Subcutaneous abdominal adipose tissue (tissue), 5 donors: ENCODE measurements at regions not wholly inside any gene's neighbourhood (a gene's known extent, or its start where the extent isn't known, plus 50 kb on each side); places are given as distances from the start of the nearest gene placed in this dataset.

Experiments
- H3K27ac ChIP-seq: one replicate; pipeline ENCODE4 v1.7.0; 2013; ENCODE audit warnings: low read depth, mild to moderate bottlenecking, inconsistent platforms, low read length, moderate library complexity
- H3K27me3 ChIP-seq, 5 donors: one replicate each; pipeline ENCODE4 v1.7.0; 2013; ENCODE audit warnings: low read length in 5 of 5, inconsistent platforms in 1 of 5; ENCODE audit not compliant: control insufficient read depth in 5 of 5, insufficient read depth in 4 of 5
- H3K36me3 ChIP-seq, 5 donors: one replicate each; pipeline ENCODE4 v1.7.0; 2013; ENCODE audit warnings: low read length in 5 of 5; ENCODE audit not compliant: control insufficient read depth in 5 of 5, insufficient read depth in 5 of 5
- H3K4me1 ChIP-seq, 5 donors: one replicate each; pipeline ENCODE4 v1.7.0; 2013; ENCODE audit warnings: low read length in 5 of 5, mild to moderate bottlenecking in 3 of 5, moderate library complexity in 1 of 5; ENCODE audit not compliant: control insufficient read depth in 5 of 5, insufficient read depth in 5 of 5
- H3K4me3 ChIP-seq, 5 donors: one replicate each; pipeline ENCODE4 v1.7.0; 2013; ENCODE audit warnings: low read length in 5 of 5, low read depth in 1 of 5
- H3K9ac ChIP-seq, 5 donors: one replicate each; pipeline ENCODE4 v1.7.0; 2013; ENCODE audit warnings: low read length in 5 of 5, mild to moderate bottlenecking in 4 of 5, moderate library complexity in 3 of 5
- H3K9me3 ChIP-seq, 5 donors: one replicate each; pipeline ENCODE4 v1.7.0; 2013; ENCODE audit warnings: low read length in 5 of 5; ENCODE audit not compliant: control insufficient read depth in 5 of 5
- donor health status: healthy.
- donor health status: healthy.
- donor health status: healthy.
- donor health status: healthy.
- donor health status: healthy.

DNA sequence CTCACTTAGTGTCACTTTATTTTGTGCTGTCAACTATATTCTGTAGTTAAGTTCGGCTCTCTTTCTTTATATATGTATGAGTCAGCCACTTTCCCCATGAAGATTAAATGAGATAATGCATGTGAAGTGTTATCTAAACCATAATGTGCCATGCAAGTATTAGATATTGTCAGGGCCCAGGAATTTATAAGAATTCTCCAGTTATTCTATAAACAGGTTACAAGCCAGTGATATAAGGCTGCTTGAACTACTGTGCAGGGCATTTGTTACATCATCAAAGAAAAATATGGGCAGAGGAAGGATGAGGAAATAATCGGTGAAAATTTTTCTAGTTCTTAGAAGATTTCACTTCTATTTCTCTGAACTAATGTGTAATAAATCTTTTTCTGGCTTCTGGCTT lies 1049.0 kb upstream of the NR2F2 start:
- no peak overlapping the region for H3K27ac ChIP-seq

DNA sequence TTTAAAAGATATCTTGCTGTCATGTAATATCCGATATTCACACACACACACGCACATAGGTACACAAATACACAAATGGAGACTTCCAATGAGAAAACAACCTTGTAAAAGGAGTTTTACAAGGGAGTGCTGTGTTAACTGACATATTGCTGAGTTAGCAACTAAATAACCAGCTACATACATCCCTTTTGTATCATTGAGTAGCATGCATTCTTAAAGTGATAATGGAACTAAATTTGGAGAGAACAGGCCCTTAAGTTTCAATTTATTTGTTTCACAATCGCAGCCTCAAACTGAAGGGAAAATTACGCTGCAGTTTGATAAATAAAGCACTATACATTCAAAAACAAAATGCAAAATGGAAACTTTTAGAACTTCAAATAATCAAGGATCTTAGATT lies 1046.0 kb upstream of the NR2F2 start:
- Histone ChIP-seq H3K9me3 (no peaks in the 10 kb centered on the region), H3K4me1 (no peaks in the 10 kb centered on the region), H3K27me3 (peaks cover 0 to 4% (median 0%) of the 10 kb centered on the region in 5 donors), H3K27ac (no peak overlapping the region), H3K9ac (no peak overlapping the region), H3K4me3 (no peak overlapping the region), H3K36me3 (no peaks in the 10 kb centered on the region)

More for the DNA sequence above, 1049.0 kb upstream of the NR2F2 start:
- Histone ChIP-seq H3K4me1 (no peaks in the 10 kb centered on the region), H3K27me3 (no peaks in the 10 kb centered on the region), H3K9me3 (no peaks in the 10 kb centered on the region), H3K4me3 (no peak overlapping the region), H3K9ac (no peak overlapping the region), H3K36me3 (no peaks in the 10 kb centered on the region)

DNA sequence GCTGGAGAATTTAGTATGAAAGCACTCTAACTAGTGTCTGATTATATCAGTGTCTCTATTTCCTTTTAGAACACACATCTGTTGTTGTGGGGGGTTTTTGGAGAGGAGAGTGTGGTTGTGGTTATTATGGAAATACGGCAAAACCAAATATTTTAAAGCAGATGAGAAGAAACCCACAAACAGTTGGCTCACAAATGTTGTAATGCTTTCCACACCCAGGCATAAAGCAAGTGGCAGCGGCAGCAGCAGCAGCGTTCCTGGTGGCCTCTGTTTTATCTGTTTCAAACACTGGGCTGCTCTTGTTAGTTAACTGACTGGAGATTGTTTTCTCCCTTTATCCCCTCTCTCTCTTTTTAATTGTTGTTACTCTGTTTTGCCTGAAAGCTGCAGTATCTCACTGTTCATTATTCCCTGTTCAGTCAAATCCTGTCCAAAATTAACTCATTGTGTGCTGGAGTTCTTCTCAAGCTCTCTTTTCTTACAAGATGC lies 1045.5 kb upstream of the NR2F2 start:
- no peak overlapping the region for H3K9ac ChIP-seq
- H3K9me3 ChIP-seq: no peaks in the 10 kb centered on the region
- peaks cover 0 to 4% (median 0%) of the 10 kb centered on the region in 5 donors for H3K27me3 ChIP-seq
- no peak overlapping the region for H3K4me3 ChIP-seq
- no peaks in the 10 kb centered on the region for H3K36me3 ChIP-seq
- H3K4me1 ChIP-seq: no peaks in the 10 kb centered on the region
- no peak overlapping the region for H3K27ac ChIP-seq

DNA sequence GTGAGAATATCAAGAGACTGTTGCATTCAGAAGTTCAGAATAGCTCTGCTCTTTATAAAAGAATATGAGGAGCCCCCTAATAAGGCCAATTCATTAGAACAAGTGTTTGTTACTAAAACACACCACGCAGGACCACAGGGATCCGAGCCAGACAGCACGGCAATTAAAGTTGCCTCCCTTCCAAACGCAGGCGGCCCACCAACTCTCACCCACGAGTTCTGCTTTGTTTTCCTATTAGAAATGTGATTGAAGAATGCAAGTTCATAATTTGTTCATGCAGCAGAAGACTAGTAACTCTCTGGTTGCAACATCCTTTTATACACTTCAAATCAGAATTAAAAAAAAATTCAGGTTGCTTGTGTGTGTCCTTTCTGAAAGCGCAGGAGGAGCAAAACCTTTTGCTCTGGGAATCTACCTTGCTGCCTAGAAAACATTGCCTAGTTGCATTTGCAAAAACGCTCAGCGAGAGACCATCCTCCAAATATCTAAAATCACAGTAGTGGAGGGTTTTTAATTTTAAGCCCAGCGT lies 1044.1 kb upstream of the NR2F2 start:
- H3K9ac ChIP-seq: no peak overlapping the region
- H3K27me3 ChIP-seq: peaks cover 0 to 4% (median 0%) of the 10 kb centered on the region in 5 donors
- H3K27ac ChIP-seq: no peak overlapping the region
- H3K4me1 ChIP-seq: no peaks in the 10 kb centered on the region
- H3K36me3 ChIP-seq: no peaks in the 10 kb centered on the region
- no peak overlapping the region for H3K4me3 ChIP-seq
- H3K9me3 ChIP-seq: no peaks in the 10 kb centered on the region

DNA sequence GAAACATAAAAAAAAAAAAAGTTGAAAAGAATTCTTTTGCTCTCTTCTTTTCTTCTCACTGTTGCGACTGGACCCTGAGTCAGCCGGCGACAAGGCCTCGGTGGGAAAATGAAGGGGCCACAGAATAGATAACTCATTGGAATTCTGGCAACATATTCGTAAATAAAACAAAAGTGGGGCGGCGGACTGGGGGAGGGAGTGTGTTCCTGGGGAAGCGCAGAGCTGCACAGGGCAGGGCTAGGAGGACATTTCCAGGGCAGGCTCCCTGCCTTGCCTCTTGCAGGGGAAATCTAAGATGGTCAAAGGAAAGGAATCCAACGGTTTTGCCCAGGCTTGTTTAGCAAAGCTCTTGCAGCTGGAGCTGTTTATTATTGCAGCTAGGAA lies 1042.8 kb upstream of the NR2F2 start:
- H3K4me3 ChIP-seq: no peak overlapping the region
- no peak overlapping the region for H3K9ac ChIP-seq

DNA sequence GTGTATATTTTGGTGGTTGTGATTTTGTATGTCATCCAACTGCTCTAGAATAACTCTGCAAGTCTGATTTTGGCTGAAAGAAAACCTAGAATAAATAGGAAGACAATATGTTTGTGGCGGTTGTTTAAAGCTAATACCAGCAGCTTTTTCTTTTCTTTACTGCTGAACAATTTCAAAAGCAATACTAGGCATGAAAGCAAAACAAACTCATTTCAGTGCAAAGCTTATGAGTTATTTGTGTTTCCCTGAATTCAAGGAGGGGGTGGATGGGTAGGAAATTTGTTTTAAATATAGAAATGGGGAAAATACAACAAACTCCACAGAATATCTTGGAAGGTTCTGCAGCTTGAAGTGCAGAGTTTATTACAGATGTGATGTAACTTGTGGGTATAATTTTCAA lies 1041.9 kb upstream of the NR2F2 start:
- Histone ChIP-seq H3K27me3 (peaks cover 0 to 7% (median 0%) of the 10 kb centered on the region in 5 donors), H3K9me3 (no peaks in the 10 kb centered on the region), H3K36me3 (no peaks in the 10 kb centered on the region), H3K9ac (no peak overlapping the region), H3K4me3 (no peak overlapping the region), H3K4me1 (no peaks in the 10 kb centered on the region), H3K27ac (no peak overlapping the region)

More for the DNA sequence above, 1042.8 kb upstream of the NR2F2 start:
- Histone ChIP-seq H3K9me3 (no peaks in the 10 kb centered on the region), H3K27me3 (peaks cover 0 to 6% (median 0%) of the 10 kb centered on the region in 5 donors), H3K4me1 (no peaks in the 10 kb centered on the region), H3K36me3 (no peaks in the 10 kb centered on the region), H3K27ac (no peak overlapping the region)

DNA sequence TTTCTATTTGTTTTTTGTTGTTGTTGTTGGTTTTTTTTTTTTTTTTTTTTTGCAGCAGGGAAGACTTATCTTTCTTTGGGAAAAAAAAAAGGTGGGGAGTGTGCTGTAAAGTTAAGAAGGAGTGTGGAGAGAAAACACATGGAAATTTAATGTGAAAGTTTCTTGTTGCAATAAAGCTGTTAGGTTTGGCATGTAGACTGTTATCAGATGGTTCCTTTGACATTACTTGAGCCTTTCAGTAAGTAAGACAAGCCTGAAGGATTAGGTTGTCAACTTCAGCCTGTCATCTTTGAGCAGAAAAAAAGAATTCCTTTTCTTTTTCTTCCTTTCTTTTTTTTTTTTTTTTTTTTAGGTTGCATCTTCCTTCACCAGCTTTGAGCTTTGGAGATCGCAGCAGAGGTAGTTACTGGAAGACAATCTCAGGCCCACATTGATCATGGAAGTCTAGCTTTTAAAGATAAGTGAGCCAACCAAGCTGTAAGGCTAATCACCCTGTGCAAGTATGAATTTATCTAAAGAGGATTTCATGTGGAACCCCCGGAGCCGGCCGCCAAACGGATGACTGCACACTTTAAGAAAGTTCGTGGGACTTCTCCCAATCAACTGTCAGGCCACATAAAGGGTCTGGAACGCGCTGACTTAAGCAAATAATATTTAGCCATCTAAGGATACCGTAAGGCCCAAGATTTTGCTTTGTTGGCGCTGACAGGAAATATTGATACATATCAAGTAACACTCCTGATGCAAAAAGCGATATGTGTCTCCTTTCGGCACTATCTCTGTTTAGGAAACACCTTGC lies 1040.1 kb upstream of the NR2F2 start:
- H3K27me3 ChIP-seq: peaks cover 0 to 7% (median 0%) of the 10 kb centered on the region in 5 donors
- H3K9me3 ChIP-seq: no peaks in the 10 kb centered on the region
- H3K36me3 ChIP-seq: no peaks in the 10 kb centered on the region
- H3K4me1 ChIP-seq: peaks cover 0 to 3% (median 0%) of the 10 kb centered on the region in 5 donors
- H3K4me3 ChIP-seq: no peak overlapping the region
- H3K9ac ChIP-seq: no peak overlapping the region
- H3K27ac ChIP-seq: no peak overlapping the region

DNA sequence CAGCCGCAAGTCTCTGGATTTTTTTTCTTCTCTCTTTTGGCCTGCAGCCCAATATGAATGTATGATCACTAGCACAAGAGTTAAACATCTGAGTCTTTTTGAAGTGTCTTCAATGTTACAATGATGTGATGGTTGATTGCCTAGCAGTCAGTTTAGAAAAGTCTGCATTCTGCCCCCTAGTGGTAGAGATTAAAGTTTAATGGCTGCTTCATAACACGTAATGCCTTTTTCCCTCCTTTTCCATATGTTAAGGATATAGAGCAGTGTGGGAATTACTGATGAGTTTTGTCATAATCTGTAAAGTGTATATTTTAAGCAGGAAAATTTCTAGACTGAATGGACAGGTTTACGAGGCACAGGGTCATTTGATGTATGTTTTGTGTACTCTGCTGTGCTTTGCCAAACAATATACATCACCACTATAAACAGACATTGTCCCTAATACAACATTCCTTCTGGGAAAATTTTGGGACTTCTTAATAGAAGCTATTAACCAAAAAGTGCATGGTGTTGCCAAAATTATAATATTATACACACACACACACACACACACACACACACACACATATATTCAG lies 1038.5 kb upstream of the NR2F2 start:
- H3K27me3 ChIP-seq: peaks cover 0 to 13% (median 7%) of the 10 kb centered on the region in 5 donors
- no peak overlapping the region for H3K4me3 ChIP-seq
- no peaks in the 10 kb centered on the region for H3K36me3 ChIP-seq
- no peak overlapping the region for H3K9ac ChIP-seq
- peaks cover 0 to 17% (median 3%) of the 10 kb centered on the region in 5 donors for H3K4me1 ChIP-seq
- no peaks in the 10 kb centered on the region for H3K9me3 ChIP-seq
- no peak overlapping the region for H3K27ac ChIP-seq

DNA sequence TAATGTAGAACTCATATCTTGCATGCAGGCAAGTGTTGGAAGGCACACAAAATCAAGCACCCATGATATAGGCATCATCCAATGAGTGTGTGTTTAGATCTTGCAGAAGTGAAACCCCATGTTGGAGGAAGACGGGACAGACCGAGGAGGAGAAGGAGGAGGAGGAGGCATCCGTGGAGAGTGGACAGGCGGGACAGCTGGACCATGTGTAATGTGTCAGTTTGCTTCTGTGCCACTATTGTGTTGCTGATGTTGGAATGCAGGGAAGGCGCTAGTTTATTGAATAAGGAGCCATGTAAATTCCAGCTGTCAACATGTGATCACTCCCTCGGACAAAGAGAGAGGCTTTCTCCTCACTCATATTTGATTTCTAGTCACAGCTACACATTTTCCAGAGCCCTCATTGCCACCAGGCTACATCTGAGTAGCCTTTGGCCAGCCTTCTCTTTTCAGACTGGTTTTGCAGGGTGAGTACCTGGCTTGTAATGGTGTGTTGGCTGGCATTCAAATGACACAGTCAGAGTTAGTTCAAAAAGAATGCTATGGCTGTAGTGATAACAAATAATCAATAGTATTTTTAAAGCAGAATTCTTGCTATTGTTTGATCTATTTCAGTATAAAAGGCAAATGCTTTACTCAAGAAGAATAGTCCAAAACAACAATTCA lies 1037.6 kb upstream of the NR2F2 start:
- Histone ChIP-seq H3K9me3 (no peaks in the 10 kb centered on the region), H3K36me3 (no peaks in the 10 kb centered on the region), H3K27me3 (peaks cover 0 to 15% (median 7%) of the 10 kb centered on the region in 5 donors), H3K9ac (no peak overlapping the region), H3K4me3 (no peak overlapping the region), H3K4me1 (peaks cover 0 to 17% (median 3%) of the 10 kb centered on the region in 5 donors), H3K27ac (no peak overlapping the region)
